Stimulated activated CD8-positive, alpha-beta memory T cell treated with anti-CD3 and anti-CD28 coated beads, Interleukin-12 subunit alpha, Interleukin-12 subunit beta, amount 100 ng/mL, for 24 hours (primary cell): ENCODE measurements at regions not wholly inside any gene's neighbourhood (a gene's known extent, or its start where the extent isn't known, plus 50 kb on each side); places are given as distances from the start of the nearest gene placed in this dataset.

Source experiments
- DNase-seq: peaks from one replicate; pipeline ENCODE4 v3.0.0-alpha.2; 2020; ENCODE audit errors: extremely low read depth

DNA sequence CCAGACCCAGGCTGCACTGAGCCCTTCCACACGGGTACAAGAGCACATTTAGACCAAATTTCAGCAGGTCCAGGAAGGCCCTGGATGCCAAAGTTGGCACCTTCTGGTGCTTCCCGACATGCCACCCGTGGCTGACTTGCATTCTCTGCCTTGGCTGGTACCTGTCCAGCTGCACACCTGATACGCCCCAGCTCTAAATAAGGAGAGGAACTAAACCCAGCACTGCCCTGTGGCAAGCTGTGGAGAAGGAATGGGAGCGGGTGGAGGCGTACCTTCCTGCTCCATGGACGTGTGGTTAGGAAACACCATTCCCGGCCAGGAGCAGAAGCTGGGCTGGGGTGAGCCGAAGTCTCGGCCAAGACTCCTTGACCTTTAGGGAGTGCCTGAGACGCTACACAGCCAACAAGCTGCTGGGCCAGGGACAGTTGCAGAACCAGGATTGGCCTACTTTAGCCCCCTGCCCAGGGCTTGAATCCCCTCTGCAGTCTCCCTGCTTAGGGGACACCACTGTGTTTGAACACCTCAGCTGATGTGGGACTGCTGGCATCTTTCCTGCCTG is 86.5 kb upstream of the TAF1B start:
- DNase-seq: no peak

DNA sequence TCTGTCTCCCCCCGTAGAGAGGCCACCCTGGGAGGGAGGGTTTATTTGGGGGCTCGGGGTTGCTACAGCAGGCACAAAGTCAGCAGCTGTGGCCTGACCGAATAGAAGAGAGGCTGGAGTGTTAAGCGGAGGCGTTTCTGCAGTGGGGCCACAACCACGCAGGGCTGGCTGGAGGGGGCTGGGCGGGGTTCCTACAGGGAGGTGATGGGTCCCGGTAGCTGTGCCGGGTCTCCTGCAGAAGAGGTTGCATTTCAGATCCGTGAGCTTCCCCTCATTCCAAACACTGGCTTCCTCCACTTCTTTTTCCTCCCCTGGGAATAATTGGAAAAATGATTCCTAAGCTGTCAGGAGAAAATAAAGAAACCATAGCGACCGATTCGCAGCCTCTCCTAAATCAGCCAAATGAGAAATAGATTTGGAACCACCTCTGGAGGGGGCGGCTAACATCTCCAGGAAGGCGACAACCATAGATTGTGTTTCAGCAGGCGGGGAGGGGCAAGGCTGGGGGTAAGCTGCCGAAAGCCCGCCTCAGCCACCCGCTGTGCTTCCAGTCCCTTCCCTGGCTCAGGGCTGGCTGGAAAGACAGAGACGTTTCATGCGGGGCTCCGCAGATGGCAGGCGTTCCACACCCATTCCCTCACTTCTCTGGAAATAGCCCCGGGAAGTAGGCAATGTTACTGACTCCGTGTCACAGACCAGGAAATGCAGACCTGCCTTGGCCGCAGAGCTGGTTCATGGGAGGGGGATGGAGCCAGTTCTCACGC is 85.6 kb upstream of the TAF1B start:
- no peak for DNase-seq

DNA sequence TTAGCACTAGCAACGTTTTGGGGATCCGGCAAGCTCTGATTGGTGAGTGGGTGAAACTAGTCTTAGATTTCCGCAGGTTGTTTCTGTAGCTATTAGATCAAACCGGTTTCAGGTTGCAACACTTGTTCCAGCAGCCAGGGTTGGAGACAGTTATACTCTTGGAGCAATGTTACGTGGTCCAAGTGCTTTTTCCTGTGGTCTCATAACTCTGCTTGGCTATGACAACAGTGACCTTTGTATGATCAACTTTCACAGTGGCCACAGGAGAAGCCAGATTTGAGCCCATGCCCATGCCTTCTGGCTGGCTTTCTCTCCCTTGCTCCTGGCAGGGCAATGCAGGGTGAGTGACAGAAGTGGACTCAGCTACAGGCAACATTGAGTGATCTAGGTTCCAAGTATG is 84.5 kb upstream of the TAF1B start:
- no peak for DNase-seq

GRCh38 chr2:9760069-9760901 is 83.0 kb upstream of the TAF1B start:
- no peak for DNase-seq

DNA sequence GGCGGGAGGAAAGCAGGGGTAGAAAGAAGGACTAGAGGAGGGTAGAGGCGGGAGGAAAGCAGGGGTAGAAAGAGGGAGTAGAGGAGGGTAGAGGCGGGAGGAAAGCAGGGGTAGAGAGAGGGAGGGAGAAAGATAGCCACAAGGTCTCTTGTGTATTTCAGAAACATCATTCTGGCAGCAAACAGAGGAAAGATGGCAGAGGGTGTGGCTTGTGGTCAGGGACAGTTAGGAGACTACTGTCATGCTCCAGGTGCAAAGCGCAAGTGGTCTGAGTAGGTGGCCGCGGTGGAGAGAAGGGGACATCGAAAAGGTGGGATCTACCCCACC is 82.4 kb upstream of the TAF1B start:
- DNase-seq: no peak

GRCh38 chr2:9761577-9761976 is 81.7 kb upstream of the TAF1B start:
- DNase-seq: no peak

DNA sequence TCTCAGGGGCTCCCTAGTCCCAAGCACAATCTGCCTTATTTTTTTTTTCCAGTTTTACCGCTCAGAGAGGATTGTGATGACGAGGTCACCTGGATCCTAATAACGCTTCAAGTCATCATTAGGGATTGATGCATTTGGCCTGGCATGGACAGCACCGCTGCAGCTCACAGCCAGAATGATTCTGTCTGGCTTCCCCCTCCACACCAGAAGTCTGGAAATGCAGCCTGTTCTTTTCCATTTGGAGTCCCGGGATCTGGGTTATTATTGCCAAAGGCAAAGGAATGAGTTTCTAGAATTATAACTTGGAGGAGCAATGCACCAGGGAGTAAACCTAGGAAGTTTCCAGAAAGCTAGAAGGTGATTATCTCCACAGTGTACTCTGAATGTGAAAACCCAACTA is 81.1 kb upstream of the TAF1B start:
- no peak for DNase-seq

DNA sequence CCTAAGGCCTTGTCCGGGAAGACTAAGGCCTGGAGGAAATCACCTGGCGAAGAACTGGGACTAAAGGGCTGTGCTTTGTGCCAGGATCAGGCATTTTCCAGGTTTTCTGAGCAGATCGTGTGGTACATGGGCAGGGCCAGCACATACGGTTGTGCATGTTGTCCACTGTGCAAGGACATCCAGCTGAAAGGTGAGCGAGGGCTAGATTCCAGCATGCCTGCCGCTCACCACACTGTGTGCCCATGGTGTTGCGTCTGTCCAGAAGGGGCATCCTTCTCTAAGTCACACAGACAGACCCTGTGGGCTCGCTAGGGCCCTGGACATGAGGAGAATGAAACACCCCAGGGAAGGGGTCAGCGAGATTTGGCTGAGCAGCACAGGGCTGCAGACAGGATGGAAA is 80.3 kb upstream of the TAF1B start:
- DNase-seq: no peak

GRCh38 chr2:9763356-9764152 is 79.7 kb upstream of the TAF1B start:
- DNase-seq: no peak

- no peak for DNase-seq
Observed at GRCh38 chr2:9764153-9764778, 79.0 kb upstream of the TAF1B start.

DNA sequence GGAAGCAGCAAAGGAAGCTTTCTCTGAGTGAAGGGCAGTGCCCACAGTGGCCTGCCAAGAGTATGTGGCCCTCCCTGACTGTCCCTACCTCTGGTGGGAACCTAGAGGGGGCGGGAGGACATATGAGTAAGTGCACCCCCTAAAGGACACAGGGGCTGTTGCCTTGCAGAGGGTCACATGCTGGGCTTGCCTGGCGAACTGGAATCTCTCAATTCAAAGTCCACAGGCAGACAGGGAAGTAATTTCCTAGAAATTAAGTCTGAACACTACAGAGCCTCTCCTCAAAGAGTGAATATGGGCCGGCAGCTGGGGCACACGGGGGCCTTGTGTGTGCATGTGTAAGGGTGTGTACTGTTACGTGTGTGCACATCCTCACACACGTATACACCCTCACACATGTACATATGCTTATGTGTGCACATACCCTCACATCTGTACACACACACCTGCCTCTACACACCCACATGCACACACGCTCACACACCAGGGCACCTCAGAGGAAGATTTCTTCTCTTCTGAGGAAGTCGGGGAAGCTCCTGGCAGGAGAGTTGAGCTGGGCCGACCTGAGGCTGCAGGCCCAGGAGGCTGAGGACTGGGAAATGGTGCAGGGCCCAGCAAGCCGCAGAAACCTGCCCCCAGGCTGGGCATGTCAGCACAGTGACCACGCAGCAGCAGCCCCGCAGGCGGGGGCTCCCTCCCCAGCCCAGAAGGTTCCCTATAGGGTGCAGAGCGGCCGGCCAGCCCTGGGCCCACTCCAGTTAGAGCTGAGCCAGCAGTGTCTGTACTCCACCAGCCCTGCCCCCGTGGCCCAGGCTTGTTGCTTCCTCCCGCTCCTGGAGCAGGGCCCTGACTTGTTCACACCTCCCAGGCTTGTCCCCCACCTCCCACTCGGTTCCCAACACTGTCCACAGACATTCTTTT is 77.4 kb upstream of the TAF1B start:
- DNase-seq: no peak

GRCh38 chr2:9767656-9768281 is 75.5 kb upstream of the TAF1B start:
- no peak for DNase-seq

- no peak for DNase-seq
Observed at GRCh38 chr2:9768388-9768787, 74.9 kb upstream of the TAF1B start.

DNA sequence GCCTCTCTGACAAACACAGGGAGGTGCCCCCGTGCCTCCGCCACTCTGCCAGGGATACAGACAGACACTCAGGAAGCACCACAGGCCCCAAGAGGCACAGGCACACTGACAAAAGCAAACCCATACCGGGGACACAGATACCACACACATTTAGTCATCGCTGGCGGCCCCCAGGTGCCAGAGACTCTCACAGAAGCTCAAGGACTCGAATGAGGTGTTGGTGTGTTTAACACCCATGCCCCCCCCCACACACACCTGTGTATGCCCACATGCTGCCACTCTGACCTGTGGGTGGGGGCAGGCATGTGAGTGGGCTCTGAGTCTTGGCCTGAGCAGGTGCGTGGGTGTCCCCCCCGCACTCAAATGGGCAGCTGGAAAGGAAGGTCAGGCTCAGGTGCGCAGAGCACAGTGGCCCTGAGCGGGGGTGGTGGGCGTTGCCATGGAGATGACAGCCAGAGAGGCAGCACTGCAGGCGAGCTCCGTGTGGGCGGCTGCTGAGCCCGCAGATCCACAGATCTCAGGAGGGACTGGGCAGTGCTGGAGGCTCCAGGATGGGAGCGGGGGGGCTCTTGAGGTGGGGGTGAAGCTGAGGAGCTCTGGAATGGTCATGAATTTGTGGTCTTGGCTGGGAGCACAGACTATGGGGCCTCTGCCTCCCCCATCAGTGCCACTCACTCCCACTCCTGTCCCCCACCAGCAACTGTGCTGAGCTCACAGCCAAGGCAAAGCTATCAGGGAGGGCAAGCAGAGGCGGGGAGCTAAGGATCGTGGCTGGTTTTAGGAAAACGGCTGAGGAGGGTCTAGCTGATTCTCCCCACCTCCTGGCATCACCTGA is 73.9 kb upstream of the TAF1B start:
- DNase-seq: no peak

- DNase-seq: no peak
Observed at GRCh38 chr2:9770006-9770307, 73.3 kb upstream of the TAF1B start.

- no peak for DNase-seq
Observed at GRCh38 chr2:9770308-9771100, 72.8 kb upstream of the TAF1B start.

GRCh38 chr2:9771101-9771449 is 72.2 kb upstream of the TAF1B start:
- no peak for DNase-seq

DNA sequence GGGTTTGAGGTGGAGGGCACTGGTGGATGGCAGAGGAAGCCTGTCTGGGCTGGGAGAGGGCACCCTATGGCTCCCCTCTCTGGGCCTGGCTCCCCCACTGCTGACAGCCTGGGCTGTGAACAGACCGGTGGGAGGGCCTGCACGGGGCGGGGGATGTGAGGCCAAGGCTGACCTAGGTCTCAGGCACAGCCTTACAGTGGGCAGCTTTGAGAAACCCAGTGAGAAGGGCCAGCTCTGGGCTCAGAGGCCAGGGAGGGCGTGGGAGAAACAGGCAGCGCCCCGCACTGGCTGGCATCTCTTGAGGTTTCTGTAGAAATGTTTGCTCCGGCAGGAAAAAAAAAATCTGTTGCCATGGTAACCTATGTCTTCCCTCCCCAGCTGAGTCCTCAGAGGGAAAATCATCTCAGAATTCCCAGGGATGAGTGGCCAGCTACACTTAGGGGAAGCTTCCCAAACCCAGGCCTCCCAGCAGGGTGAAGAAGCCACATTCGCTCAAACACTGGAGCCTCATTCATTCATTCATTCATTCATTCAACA is 71.7 kb upstream of the TAF1B start:
- no peak for DNase-seq
